ENCODE measurements at regions not wholly inside any gene's neighbourhood (a gene's known extent, or its start where the extent isn't known, plus 50 kb on each side); places are given as distances from the start of the nearest gene placed in this dataset.

DNA sequence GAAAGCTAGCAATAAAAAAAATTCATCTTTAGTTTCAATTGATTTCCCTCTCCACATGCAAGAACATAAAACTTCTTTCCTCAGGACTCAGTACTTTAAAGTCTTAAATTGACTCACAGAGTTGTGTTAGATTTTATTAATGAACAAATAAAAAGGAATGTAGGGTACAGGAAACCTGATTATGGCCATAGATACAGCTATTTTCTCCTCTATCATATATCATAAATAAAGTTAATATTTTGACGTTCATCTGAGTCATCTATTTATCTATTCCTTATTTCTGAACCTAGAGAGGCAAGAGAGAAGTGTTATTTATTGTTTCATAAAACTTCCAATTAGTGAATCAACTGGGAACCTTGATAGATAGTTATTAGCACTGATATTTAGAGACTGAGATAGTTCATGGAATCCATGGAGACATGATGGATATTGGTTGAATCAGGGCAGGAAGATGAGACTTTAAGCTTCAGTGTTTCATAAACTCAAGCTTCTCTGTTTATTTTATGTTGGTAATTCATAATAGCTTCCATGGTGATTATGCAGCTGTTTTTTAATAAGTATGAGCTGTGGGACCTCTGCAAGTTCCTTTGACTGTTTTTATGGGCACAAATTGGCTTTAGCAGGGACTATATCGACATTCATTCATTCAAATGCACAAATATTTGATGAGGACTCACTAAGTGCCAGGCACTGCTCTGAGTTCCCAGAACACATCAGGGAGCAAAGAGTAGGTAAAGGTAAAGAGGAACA, 143.5 kb upstream of the TGFBR2 start:
- no peak overlapping the region for H3K27ac ChIP-seq
- TF ChIP-seq, protein P1, sequence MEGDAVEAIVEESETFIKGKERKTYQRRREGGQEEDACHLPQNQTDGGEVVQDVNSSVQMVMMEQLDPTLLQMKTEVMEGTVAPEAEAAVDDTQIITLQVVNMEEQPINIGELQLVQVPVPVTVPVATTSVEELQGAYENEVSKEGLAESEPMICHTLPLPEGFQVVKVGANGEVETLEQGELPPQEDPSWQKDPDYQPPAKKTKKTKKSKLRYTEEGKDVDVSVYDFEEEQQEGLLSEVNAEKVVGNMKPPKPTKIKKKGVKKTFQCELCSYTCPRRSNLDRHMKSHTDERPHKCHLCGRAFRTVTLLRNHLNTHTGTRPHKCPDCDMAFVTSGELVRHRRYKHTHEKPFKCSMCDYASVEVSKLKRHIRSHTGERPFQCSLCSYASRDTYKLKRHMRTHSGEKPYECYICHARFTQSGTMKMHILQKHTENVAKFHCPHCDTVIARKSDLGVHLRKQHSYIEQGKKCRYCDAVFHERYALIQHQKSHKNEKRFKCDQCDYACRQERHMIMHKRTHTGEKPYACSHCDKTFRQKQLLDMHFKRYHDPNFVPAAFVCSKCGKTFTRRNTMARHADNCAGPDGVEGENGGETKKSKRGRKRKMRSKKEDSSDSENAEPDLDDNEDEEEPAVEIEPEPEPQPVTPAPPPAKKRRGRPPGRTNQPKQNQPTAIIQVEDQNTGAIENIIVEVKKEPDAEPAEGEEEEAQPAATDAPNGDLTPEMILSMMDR (IDR thresholded peaks at IDR 0.05) = no peak
- H3K4me1 ChIP-seq (ENCODE audit: control insufficient read depth in 1 of 2, insufficient read depth in 1 of 2, low read depth in 1 of 2, low read length in 1 of 2) = no peaks in the 10 kb centered on the region
- no peaks in the 10 kb centered on the region for H3K9me3 ChIP-seq
- no peaks in the 10 kb centered on the region for H3K27me3 ChIP-seq
- no peaks in the 10 kb centered on the region for H3K36me3 ChIP-seq
- H3K4me3 ChIP-seq (ENCODE audit: low read depth in 1 of 2, low read length in 1 of 2) = no peak overlapping the region

DNA sequence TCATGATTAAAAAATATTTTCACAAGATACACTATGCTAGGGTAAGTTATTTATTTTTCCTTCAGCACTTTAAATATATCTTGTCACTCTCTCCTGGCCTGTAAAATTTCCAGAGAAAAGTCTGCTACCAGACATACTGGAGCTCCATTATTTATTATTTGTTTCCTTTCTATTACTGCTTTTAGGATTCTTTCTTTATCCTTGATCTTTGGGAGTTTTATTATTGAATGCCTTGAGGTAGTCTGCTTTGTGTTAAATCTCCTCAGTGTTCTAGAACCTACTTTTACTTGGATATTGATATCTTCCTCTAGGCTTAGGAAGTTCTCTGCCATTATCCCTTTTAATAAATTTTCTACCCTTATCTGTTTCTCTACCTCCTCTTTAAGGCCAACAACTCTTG, 142.0 kb upstream of the TGFBR2 start:
- Histone ChIP-seq H3K9me3 (no peaks in the 10 kb centered on the region), H3K27ac (no peak overlapping the region), H3K36me3 (no peaks in the 10 kb centered on the region), H3K4me3 (ENCODE audit: low read depth in 1 of 2, low read length in 1 of 2) (no peak overlapping the region), H3K4me1 (ENCODE audit: control insufficient read depth in 1 of 2, insufficient read depth in 1 of 2, low read depth in 1 of 2, low read length in 1 of 2) (no peaks in the 10 kb centered on the region), H3K27me3 (no peaks in the 10 kb centered on the region)
- TF ChIP-seq, protein P1 (IDR thresholded peaks at IDR 0.05) = no peak

DNA sequence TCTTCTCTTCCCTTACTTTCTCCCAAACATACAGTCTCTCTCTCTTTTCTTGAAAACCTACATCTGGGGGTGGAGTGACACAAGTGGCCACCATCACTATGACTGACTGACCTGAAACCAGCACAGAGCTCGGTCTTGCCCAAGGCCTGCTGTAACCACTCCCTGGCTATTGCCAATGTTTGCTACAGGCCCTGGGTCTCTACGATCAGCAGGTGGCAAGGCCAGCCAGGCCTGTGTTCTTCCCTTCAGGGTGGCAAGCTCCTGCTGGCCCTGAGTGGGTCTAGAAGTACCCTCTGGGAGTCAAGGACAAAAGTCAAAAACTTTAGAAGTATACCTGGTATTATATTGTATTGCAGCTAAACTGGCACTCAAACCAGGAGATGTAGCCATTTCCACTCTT, 140.9 kb upstream of the TGFBR2 start:
- no peak overlapping the region for H3K4me3 ChIP-seq (ENCODE audit: low read depth in 1 of 2, low read length in 1 of 2)
- TF ChIP-seq, protein P1 (IDR thresholded peaks at IDR 0.05) = no peak
- H3K9me3 ChIP-seq = no peaks in the 10 kb centered on the region
- no peak overlapping the region for H3K27ac ChIP-seq
- no peaks in the 10 kb centered on the region for H3K36me3 ChIP-seq
- H3K4me1 ChIP-seq (ENCODE audit: control insufficient read depth in 1 of 2, insufficient read depth in 1 of 2, low read depth in 1 of 2, low read length in 1 of 2) = no peaks in the 10 kb centered on the region
- H3K27me3 ChIP-seq = no peaks in the 10 kb centered on the region

DNA sequence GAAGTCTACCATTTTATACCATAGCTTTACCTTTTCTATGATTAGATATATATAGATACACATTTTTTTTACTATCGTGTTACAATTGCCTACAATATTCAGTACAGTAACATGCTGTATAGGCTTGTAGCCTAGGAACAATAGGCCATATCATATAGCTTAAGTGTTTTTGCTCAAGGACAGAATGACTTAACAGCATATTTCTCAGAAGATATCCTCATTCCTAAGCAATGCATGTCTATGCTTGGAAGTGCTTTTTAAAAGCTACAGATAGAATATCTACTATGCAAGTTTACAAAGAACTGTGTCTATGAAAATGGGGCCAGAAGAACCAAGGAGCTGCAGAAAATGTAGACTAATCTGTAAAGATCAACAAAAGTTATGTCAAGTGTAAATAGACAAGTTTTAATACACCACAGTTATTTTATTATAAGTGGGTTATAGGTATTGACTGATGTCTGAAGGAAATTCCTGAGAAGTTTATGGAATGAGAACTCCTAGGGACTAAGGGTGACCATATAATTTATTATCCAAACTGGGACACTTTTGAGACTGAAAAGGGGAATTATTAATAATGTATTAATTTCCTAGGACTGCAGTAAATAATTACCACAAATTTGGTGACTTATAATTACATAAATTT, 138.7 kb upstream of the TGFBR2 start:
- Histone ChIP-seq H3K27me3 (no peaks in the 10 kb centered on the region), H3K36me3 (no peaks in the 10 kb centered on the region), H3K4me1 (ENCODE audit: control insufficient read depth in 1 of 2, insufficient read depth in 1 of 2, low read depth in 1 of 2, low read length in 1 of 2) (no peaks in the 10 kb centered on the region), H3K27ac (no peak overlapping the region), H3K4me3 (ENCODE audit: low read depth in 1 of 2, low read length in 1 of 2) (no peak overlapping the region), H3K9me3 (no peaks in the 10 kb centered on the region)
- TF ChIP-seq, protein P1 (IDR thresholded peaks at IDR 0.05) = no peak

DNA sequence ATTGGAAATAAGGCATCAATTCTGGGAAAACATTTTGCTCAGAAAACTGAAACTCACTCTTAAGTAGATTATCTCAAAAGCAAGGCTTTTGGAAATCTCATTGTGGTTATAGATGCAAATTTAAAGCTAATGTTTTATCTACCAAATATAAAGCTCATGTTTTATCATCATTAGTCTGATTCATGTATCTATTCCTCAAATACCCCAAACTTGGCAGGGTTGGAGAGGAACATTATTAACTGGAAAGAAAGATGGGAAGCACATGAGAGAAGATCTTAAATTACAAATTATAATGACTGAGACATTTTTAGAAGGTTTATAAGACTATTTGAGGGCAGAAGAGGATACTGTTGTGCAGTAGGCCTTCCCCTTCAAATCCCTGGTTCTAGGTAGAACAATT, 137.3 kb upstream of the TGFBR2 start:
- H3K4me3 ChIP-seq (ENCODE audit: low read depth in 1 of 2, low read length in 1 of 2) = no peak overlapping the region
- H3K9me3 ChIP-seq = no peaks in the 10 kb centered on the region
- H3K27me3 ChIP-seq = no peaks in the 10 kb centered on the region
- no peak overlapping the region for H3K27ac ChIP-seq
- peaks cover 0 to 4% of the 10 kb centered on the region in 2 experiments for H3K4me1 ChIP-seq (ENCODE audit: control insufficient read depth in 1 of 2, insufficient read depth in 1 of 2, low read depth in 1 of 2, low read length in 1 of 2)
- TF ChIP-seq, protein P1 (IDR thresholded peaks at IDR 0.05) = no peak
- H3K36me3 ChIP-seq = no peaks in the 10 kb centered on the region
